Retinal pigment epithelial cell (primary cell): ENCODE measurements at regions not wholly inside any gene's neighbourhood (a gene's known extent, or its start where the extent isn't known, plus 50 kb on each side); places are given as distances from the start of the nearest gene placed in this dataset.

Experiments used
- DNase-seq: peaks from one replicate; pipeline ENCODE4 v3.0.0-alpha.2; 2010; ENCODE audit warnings: low read depth
- H3K4me3 ChIP-seq: 2 replicates; pipeline ENCODE4 v1.5.1; 2011; ENCODE audit warnings: mild to moderate bottlenecking, low read length, control low read depth, moderate library complexity
- TF ChIP-seq, protein P1 (sequence below): conservative IDR thresholded peaks from 2 replicates; pipeline ENCODE4 v1.5.1; 2011; ENCODE audit warnings: low read depth, low read length, control low read depth, inconsistent platforms

GRCh38 chr2:149782572-149782971, 195.0 kb upstream of the MMADHC start:
- DNase-seq = no peak
- TF ChIP-seq, protein P1, sequence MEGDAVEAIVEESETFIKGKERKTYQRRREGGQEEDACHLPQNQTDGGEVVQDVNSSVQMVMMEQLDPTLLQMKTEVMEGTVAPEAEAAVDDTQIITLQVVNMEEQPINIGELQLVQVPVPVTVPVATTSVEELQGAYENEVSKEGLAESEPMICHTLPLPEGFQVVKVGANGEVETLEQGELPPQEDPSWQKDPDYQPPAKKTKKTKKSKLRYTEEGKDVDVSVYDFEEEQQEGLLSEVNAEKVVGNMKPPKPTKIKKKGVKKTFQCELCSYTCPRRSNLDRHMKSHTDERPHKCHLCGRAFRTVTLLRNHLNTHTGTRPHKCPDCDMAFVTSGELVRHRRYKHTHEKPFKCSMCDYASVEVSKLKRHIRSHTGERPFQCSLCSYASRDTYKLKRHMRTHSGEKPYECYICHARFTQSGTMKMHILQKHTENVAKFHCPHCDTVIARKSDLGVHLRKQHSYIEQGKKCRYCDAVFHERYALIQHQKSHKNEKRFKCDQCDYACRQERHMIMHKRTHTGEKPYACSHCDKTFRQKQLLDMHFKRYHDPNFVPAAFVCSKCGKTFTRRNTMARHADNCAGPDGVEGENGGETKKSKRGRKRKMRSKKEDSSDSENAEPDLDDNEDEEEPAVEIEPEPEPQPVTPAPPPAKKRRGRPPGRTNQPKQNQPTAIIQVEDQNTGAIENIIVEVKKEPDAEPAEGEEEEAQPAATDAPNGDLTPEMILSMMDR = no peak
- no peak overlapping the region for H3K4me3 ChIP-seq

GRCh38 chr2:149781263-149781808, 193.8 kb upstream of the MMADHC start:
- TF ChIP-seq, protein P1 = no peak
- no peak for DNase-seq
- no peak overlapping the region for H3K4me3 ChIP-seq

DNA sequence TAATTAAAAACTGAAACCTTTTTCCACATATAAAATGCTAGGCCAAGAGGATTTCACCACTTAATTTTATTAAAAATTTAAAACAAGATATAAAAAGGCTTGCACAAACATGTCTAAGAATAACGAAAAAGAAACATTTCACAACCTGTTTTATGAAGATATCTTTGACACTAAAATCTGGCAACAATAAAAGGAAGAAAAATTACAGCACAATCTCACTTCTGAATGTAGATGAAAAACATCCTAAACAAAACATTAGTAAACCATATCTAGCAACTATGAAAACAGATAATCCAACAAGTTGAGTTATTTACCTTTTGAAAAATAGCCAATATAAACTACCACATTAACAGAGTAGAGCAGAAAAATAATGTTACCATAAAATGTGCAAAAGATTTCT, 185.4 kb upstream of the MMADHC start:
- no peak for DNase-seq
- H3K4me3 ChIP-seq = no peak overlapping the region
- TF ChIP-seq, protein P1 = no peak

- TF ChIP-seq, protein P1 = no peak
Observed at GRCh38 chr2:149768320-149768799, 180.8 kb upstream of the MMADHC start.

DNA sequence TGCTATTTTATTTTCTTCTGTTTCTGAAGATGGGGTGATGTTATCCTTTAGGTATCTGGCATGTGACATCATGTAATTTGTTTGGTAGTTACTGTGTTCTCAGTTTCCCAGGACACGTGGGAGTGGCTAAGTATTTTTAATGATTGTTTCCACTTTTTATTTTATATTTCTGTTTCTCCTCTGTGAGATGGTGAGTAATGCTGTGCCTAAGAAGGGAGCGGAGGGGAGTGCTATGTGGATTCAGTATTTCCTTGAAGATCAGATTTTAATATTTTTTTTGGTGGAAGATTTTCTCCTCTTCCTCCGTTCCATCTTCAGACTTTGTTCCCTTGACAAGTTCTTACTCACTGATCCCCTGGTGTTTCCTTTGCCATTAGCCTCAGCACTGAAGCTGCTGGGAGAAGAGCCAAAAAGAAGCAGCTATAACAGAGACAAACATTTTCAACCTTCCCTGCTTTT, 180.0 kb upstream of the MMADHC start:
- DNase-seq = no peak
- TF ChIP-seq, protein P1 = no peak

More at GRCh38 chr2:149768320-149768799, 180.8 kb upstream of the MMADHC start:
- no peak for DNase-seq
- no peak overlapping the region for H3K4me3 ChIP-seq

GRCh38 chr2:149766339-149766738, 178.8 kb upstream of the MMADHC start:
- no peak for DNase-seq
- TF ChIP-seq, protein P1 = no peak
- H3K4me3 ChIP-seq = no peak overlapping the region

More for the DNA sequence above, 180.0 kb upstream of the MMADHC start:
- H3K4me3 ChIP-seq = no peak overlapping the region

- DNase-seq = no peak
- H3K4me3 ChIP-seq = no peak overlapping the region
- TF ChIP-seq, protein P1 = no peak
Observed at GRCh38 chr2:149765636-149766035, 178.1 kb upstream of the MMADHC start.
